ENCODE measurements at regions not wholly inside any gene's neighbourhood (a gene's known extent, or its start where the extent isn't known, plus 50 kb on each side); places are given as distances from the start of the nearest gene placed in this dataset.
"Not testable (repeated sequence)": the region's sequence is repeated elsewhere in the genome, so short reads cannot be mapped to it uniquely, and the experiment has no call there.

GRCh38 chr2:160576054-160576499 is 82.5 kb upstream of the RBMS1 start:
- DNase-seq (ENCODE audit: insufficient read length, low spot score) (no peak), FAIRE-seq (no peak)
- TF ChIP-seq CTCF (IDR thresholded peaks at IDR 0.05; ENCODE audit: insufficient read depth, missing control alignments) = no peak

- FAIRE-seq; DNase-seq (ENCODE audit: insufficient read length, low spot score): not testable (repeated sequence)
Observed at GRCh38 chr2:160577081-160577480, 83.5 kb upstream of the RBMS1 start.

DNA sequence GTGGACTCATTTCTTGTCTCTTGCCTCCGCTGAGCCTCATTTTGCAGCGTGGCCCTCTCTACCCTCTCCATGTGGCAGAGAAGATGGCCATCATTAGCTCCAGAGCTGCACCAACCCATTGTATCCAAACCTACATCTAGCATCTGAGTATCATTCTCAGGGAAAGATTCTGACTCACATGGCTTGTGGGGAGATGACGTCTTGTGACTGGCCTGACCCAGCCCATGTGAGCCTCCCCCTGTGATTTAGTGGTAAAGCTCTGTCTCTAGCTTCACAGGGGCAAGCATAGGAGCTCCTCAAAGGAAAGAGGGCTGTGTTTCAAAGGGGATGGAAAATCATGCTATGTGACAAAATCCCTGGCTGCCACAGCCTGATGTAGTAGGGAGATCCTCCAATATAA is 87.4 kb upstream of the RBMS1 start:
- no peak for FAIRE-seq
- DNase-seq (ENCODE audit: insufficient read length, low spot score) = no peak
- TF ChIP-seq CTCF (IDR thresholded peaks at IDR 0.05; ENCODE audit: insufficient read depth, missing control alignments) = no peak

DNA sequence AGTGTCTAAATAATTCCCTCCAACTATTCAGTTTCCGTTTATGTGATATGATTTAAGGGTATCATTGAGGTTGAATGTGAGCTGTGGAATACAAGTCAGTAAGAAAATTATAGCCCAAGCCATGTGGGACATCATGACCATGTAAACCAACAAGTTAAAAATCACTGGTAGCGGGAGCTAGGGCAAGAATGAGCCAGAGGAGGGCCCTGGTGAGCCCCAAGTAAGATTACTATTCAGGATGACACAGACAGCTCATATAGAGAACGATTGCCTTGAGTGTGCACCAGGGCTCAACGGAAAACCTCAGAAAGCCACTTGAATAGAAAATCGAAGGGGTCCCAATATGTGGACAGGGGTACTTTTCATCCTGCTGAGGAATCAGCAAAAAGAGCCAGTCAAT is 87.8 kb upstream of the RBMS1 start:
- no peak for FAIRE-seq
- DNase-seq (ENCODE audit: insufficient read length, low spot score) = no peak
- no peak for TF ChIP-seq CTCF (IDR thresholded peaks at IDR 0.05; ENCODE audit: insufficient read depth, missing control alignments)

GRCh38 chr2:160582081-160582480 is 88.5 kb upstream of the RBMS1 start:
- FAIRE-seq = no peak
- DNase-seq (ENCODE audit: insufficient read length, low spot score) = no peak
- TF ChIP-seq CTCF (IDR thresholded peaks at IDR 0.05; ENCODE audit: insufficient read depth, missing control alignments) = no peak

DNA sequence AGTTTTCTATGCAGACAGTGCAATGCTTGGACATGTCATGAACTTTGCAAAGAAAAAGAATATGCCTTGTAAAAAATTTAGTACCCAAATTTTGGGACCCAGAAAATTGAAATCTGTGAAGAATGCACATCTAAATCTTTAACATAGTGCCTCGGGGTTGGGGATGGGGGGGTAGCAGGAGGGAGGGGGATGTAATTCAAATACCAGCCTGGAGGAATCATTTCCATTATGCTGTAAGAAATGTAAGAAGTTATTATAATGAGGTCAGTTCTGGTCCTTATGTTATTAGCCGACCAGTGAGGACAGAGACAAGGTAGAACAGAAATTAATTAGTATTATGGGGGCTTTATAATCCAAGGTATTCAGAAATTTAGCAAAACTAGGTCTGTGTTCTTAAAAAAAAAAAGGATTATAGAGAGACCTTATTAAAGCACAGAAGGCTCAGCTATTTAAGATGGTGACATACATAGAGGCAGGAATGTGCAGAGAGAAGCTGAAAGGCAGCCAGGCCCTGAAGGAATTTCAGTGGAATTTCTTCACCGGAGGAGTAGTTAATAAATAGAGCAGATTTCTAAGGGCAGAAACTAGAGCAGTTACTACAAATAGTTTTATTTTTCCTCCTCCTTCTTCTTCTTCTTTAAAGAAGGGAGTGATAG is 89.0 kb upstream of the RBMS1 start:
- DNase-seq (ENCODE audit: insufficient read length, low spot score) = no peak
- no peak for TF ChIP-seq CTCF (IDR thresholded peaks at IDR 0.05; ENCODE audit: insufficient read depth, missing control alignments)
- no peak for FAIRE-seq

DNA sequence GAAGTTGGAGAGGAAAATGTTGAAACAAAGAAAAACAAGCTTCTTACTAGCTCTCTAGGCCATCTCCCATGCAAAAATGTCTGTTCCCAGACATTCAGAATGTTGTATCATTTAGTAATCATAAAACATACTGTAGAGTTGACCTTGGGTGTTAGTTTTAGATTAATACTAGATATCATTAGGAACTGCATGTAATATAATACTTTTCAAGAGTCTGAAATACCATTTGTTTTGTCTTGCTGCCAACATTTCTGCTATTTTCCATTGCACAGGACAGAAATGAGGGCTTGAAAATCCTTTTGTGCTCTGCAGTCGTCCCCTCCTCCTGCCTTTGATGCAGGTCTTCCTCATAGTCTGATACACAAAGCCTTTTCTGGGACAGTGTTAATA is 89.5 kb upstream of the RBMS1 start:
- DNase-seq (ENCODE audit: insufficient read length, low spot score) = no peak
- TF ChIP-seq CTCF (IDR thresholded peaks at IDR 0.05; ENCODE audit: insufficient read depth, missing control alignments) = no peak
- FAIRE-seq = no peak

Measured in D721Med (cell line).